ENCODE measurements at regions not wholly inside any gene's neighbourhood (a gene's known extent, or its start where the extent isn't known, plus 50 kb on each side); places are given as distances from the start of the nearest gene placed in this dataset.
"Not testable (repeated sequence)": the region's sequence is repeated elsewhere in the genome, so short reads cannot be mapped to it uniquely, and the experiment has no call there.

DNA sequence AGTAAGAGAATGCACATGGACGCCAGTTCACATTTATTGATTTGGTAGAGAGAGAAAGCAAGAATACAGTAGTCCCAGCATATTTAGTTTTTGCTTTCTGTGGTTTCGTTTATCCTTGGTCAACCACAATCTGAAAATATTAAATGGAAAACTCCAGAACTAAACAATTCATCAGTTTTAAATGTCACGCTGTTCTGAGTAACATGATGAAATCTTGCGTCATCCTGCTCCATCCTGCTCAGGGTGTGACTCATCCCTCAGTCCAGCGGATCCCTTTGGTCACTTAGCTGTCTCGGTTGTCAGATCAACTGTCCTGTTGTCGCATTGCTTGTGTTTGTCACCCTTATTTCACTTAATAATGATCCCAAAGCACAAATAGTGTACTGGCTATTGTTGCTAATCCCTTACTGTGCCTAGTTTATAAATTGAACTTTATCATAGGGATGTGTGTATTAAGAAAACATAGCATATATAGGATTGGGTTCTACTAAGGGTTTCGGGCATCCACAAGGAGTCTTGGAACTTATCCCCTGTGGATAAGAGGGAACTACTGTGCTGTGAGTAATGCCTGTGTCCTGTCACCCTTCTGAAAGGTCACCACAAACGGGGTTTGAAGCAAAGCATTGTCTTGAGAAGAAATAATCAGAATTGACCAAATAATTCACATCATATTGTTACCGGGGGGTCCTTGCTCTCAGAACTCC is 73.6 kb downstream of the OTUD1 start:
- H3K27ac ChIP-seq (ENCODE audit: poor library complexity, severe bottlenecking), result peak overlapping the region; percentile 31
- no peaks in the 10 kb centered on the region for H3K36me3 ChIP-seq (ENCODE audit: low read depth)
- peaks cover 21% of the 10 kb centered on the region for H3K4me1 ChIP-seq (ENCODE audit: insufficient read depth, poor library complexity, severe bottlenecking)
- H3K4me3 ChIP-seq (ENCODE audit: severe bottlenecking), result no peak overlapping the region
- no peak for DNase-seq (ENCODE audit: low spot score)
- TF ChIP-seq, protein P1, sequence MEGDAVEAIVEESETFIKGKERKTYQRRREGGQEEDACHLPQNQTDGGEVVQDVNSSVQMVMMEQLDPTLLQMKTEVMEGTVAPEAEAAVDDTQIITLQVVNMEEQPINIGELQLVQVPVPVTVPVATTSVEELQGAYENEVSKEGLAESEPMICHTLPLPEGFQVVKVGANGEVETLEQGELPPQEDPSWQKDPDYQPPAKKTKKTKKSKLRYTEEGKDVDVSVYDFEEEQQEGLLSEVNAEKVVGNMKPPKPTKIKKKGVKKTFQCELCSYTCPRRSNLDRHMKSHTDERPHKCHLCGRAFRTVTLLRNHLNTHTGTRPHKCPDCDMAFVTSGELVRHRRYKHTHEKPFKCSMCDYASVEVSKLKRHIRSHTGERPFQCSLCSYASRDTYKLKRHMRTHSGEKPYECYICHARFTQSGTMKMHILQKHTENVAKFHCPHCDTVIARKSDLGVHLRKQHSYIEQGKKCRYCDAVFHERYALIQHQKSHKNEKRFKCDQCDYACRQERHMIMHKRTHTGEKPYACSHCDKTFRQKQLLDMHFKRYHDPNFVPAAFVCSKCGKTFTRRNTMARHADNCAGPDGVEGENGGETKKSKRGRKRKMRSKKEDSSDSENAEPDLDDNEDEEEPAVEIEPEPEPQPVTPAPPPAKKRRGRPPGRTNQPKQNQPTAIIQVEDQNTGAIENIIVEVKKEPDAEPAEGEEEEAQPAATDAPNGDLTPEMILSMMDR (IDR thresholded peaks at IDR 0.05; ENCODE audit: poor library complexity, severe bottlenecking), result no peak
- ATAC-seq (ENCODE audit: low read depth), result peak; percentile 45; the same call in 2 of the 3 replicates
- peaks cover 7% of the 10 kb centered on the region for H3K9me3 ChIP-seq (ENCODE audit: severe bottlenecking)
- H3K27me3 ChIP-seq (ENCODE audit: insufficient read depth, poor library complexity, severe bottlenecking), result no peaks in the 10 kb centered on the region

DNA sequence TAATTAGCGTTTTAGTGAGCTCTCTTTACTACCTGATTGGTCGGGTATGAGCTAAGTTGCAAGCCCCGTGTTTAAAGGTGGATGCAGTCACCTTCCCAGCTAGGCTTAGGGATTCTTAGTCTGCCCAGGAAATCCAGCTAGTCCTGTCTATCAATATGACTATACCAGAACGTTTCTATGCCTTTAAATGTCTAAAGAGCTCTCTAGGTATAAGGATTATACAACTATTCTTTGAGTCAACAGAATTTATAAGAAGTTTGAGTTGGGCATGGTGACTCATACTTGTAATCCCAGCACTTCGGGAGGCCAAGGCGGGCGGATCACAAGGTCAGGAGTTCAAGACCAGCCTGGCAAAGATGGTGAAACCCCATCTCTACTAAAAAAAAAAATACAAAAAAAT is 74.7 kb downstream of the OTUD1 start:
- H3K9me3 ChIP-seq (ENCODE audit: severe bottlenecking); H3K27me3 ChIP-seq (ENCODE audit: insufficient read depth, poor library complexity, severe bottlenecking); DNase-seq (ENCODE audit: low spot score); ATAC-seq (ENCODE audit: low read depth); H3K27ac ChIP-seq (ENCODE audit: poor library complexity, severe bottlenecking); H3K36me3 ChIP-seq (ENCODE audit: low read depth); H3K4me3 ChIP-seq (ENCODE audit: severe bottlenecking): not testable (repeated sequence)
- H3K4me1 ChIP-seq (ENCODE audit: insufficient read depth, poor library complexity, severe bottlenecking), result peaks cover 21% of the 10 kb centered on the region

DNA sequence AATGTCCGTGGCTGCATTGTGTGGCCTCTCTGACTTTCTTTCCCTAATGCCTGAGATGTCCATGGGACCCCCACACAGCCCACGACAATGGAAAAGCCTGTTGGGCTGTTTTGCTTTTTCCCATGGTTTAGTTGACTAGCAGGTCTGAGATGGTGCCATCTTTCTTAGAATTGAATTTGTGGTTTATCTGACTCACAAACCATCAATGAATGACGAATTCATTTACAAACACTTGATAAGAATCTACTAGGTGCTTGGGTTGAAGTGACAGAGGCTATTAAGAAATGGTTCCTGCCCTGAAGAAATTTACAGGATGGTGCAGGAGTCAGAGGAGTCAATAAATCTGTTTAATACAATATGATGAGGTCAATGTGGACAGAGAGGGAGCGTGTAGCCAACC is 75.4 kb downstream of the OTUD1 start:
- no peaks in the 10 kb centered on the region for H3K27me3 ChIP-seq (ENCODE audit: insufficient read depth, poor library complexity, severe bottlenecking)
- H3K27ac ChIP-seq (ENCODE audit: poor library complexity, severe bottlenecking), result no peak overlapping the region
- DNase-seq (ENCODE audit: low spot score), result no peak
- H3K4me3 ChIP-seq (ENCODE audit: severe bottlenecking), result no peak overlapping the region
- ATAC-seq (ENCODE audit: low read depth), result peak; percentile 93
- H3K4me1 ChIP-seq (ENCODE audit: insufficient read depth, poor library complexity, severe bottlenecking), result peaks cover 21% of the 10 kb centered on the region
- TF ChIP-seq, protein P1 (IDR thresholded peaks at IDR 0.05; ENCODE audit: poor library complexity, severe bottlenecking), result no peak
- peaks cover 7% of the 10 kb centered on the region for H3K9me3 ChIP-seq (ENCODE audit: severe bottlenecking)
- no peaks in the 10 kb centered on the region for H3K36me3 ChIP-seq (ENCODE audit: low read depth)

DNA sequence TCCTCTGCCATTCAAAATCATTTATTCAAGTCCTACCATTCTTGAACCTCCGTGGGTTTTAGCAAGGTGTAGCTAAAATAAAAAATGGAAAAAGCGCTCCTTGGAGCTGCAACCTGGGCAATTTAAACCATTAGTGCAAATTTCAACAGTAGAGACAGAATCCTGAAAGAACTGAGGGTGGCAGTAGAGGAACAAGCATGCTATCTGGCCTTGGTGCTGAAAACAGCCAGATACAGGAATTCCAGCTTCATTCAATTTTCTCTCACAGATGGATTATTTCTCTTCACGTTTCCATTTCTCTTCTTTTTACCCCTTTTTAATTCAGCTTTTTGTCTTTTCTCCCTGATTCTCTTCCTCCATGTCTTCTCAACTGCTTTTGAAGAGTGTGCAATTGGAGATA is 77.7 kb downstream of the OTUD1 start:
- no peak overlapping the region for H3K4me3 ChIP-seq (ENCODE audit: severe bottlenecking)
- no peaks in the 10 kb centered on the region for H3K27me3 ChIP-seq (ENCODE audit: insufficient read depth, poor library complexity, severe bottlenecking)
- TF ChIP-seq, protein P1 (IDR thresholded peaks at IDR 0.05; ENCODE audit: poor library complexity, severe bottlenecking), result peak; percentile 75
- no peak for DNase-seq (ENCODE audit: low spot score)
- H3K4me1 ChIP-seq (ENCODE audit: insufficient read depth, poor library complexity, severe bottlenecking), result peaks cover 21% of the 10 kb centered on the region
- ATAC-seq (ENCODE audit: low read depth), result peak; percentile 64
- H3K36me3 ChIP-seq (ENCODE audit: low read depth), result no peaks in the 10 kb centered on the region
- H3K27ac ChIP-seq (ENCODE audit: poor library complexity, severe bottlenecking), result no peak overlapping the region
- H3K9me3 ChIP-seq (ENCODE audit: severe bottlenecking), result peaks cover 7% of the 10 kb centered on the region

DNA sequence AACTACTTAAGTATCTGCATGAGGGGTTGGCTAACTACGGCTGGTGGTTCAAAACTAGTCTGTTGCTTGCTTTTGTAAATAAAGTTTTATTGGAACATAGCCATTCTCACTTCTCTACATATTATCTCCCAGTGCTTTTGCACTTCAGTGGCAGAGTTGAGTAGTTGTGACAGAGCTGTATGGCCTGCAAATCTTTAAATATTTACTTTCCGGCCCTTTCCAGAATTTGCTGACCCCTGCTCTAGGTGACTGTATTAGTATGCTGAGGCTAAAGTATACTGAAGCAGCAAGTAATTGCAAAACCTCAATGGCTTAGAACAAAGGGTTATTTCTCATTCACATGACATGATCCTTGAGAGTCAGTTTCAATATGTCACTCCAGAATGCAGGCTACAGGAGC is 78.3 kb downstream of the OTUD1 start:
- Histone ChIP-seq H3K9me3 (ENCODE audit: severe bottlenecking) (peaks cover 3% of the 10 kb centered on the region), H3K27ac (ENCODE audit: poor library complexity, severe bottlenecking) (no peak overlapping the region), H3K4me1 (ENCODE audit: insufficient read depth, poor library complexity, severe bottlenecking) (peaks cover 17% of the 10 kb centered on the region), H3K4me3 (ENCODE audit: severe bottlenecking) (no peak overlapping the region), H3K27me3 (ENCODE audit: insufficient read depth, poor library complexity, severe bottlenecking) (no peaks in the 10 kb centered on the region), H3K36me3 (ENCODE audit: low read depth) (no peaks in the 10 kb centered on the region)
- DNase-seq (ENCODE audit: low spot score), result no peak
- ATAC-seq (ENCODE audit: low read depth), result no peak
- TF ChIP-seq, protein P1 (IDR thresholded peaks at IDR 0.05; ENCODE audit: poor library complexity, severe bottlenecking), result no peak

All from RWPE2 (cell line).